HG03571 (cell line): ENCODE measurements at regions not wholly inside any gene's neighbourhood (a gene's known extent, or its start where the extent isn't known, plus 50 kb on each side); places are given as distances from the start of the nearest gene placed in this dataset.
"Not testable (repeated sequence)": the region's sequence is repeated elsewhere in the genome, so short reads cannot be mapped to it uniquely, and the experiment has no call there.

Experiments used
- ATAC-seq: cut with Tn5 transposase; IDR thresholded peaks from one replicate; pipeline ENCODE4 v1.9.1; 2021; ENCODE audit not compliant: unreplicated experiment

DNA sequence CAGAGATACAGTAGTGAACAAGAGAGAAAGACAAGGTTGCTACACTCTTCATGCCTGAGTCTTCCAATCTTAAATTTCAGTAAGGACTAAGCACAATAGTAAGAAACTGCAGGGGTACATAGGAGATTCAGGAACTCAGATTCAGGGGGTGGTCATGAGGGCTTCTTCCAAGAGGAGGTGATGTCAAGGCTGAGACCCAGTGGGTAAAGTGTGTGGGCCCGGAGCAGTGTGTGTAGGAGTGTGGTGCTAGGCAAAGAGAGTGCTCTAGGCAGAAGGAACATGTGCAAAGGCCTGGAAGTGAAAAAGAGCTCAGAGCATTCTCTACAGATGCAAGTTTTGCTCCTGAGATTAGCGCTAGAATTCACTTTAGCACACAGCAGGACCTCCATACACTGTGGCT lies 102.9 kb upstream of the SPATA12 start:
- no peak for ATAC-seq

GRCh38 chr3:56956906-56957305 lies 103.6 kb upstream of the SPATA12 start:
- no peak for ATAC-seq

DNA sequence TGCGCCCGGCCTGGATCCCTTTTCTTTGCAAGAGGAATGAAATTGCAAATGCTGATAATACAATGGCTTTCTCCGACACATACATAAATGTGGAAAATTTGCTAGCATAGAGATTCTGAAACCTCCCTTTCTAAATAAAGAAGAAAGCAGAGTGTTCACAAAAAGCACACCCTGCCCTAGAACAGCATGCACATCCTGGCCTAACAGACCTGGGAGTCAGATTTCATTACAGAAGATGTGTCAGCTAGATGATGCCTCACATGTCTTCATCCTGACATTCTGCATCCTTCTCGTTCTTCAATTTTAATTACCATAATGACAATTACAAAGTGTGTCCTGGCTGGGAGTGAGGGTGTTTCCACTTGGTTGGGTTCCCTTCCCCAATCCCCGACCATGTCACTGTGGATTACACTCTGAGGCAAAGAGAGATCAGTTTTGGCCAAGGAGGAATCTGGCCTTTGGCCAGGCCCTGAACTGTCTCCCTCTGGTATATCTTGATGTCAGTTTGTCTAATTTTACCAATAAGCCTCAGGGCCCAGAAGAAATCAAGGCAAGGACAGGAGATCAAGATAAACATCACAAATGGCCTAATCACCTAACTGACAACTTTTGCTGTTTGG lies 104.9 kb upstream of the SPATA12 start:
- no peak for ATAC-seq

DNA sequence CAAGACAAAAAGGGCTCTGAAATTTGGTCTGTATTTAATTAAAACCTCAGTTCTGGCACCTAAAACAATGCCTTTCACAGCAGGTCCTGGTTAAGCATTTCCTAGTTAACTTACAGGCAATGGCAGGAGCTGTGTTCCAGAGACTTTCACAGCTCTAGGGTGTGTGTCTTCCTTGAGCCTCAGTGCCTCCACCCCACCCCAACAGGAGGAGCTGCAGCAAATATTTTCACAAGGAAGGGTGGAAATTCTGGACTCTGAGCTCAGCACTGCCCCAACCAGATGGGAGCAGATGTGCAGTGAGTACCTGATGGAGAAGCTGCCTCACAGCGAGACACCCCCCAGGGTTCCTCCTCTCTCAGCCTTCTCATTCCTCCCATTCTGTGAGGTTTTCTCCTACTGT lies 106.3 kb upstream of the SPATA12 start:
- no peak for ATAC-seq

GRCh38 chr3:56952846-56953245 lies 107.6 kb upstream of the SPATA12 start:
- no peak for ATAC-seq

GRCh38 chr3:56952061-56952460 lies 108.4 kb upstream of the SPATA12 start:
- ATAC-seq: no peak

GRCh38 chr3:56951366-56951765 lies 109.1 kb upstream of the SPATA12 start:
- no peak for ATAC-seq

DNA sequence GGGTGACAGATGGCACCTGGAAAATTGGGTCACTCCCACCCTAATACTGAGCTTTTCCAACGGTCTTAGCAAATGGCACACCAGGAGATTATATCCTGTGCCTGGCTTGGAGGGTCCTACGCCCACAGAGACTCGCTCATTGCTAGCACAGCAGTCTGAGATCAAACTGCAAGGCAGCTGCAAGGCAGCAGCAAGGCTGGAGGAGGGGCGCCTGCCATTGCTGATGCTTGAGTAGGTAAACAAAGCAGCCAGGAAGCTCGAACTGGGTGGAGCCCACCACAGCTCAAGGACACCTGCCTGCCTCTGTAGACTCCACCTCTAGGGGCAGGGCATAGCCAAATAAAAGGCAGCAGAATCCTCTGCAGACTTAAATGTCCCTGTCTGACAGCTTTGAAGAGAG lies 115.1 kb upstream of the SPATA12 start:
- ATAC-seq: not testable (repeated sequence)

GRCh38 chr3:56942523-56942922 lies 117.9 kb upstream of the SPATA12 start:
- no peak for ATAC-seq

DNA sequence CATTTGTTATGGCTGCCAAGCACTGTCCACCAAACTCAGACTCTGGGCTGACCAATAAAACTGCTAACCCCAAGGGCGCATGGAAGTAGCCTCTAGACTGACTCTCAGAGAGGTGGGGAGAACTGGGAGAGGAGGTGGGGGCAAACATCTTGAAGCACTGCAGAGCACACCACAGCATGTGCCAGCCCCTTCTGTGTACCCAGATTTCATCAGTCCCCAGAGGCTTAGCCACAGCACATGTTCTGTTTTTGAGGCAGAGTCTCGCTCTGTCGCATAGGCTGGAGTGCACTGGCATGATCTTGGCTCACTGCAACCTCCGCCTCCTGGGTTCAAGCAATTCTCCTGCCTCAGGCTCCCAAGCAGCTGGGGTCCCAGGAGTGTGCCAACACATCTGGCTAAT lies 119.5 kb upstream of the SPATA12 start:
- no peak for ATAC-seq

- ATAC-seq: no peak
These were observed 120.1 kb upstream of the SPATA12 start for GRCh38 chr3:56940321-56940720.

GRCh38 chr3:56939834-56940233 lies 120.6 kb upstream of the SPATA12 start:
- no peak for ATAC-seq

- ATAC-seq: no peak
These were observed 121.9 kb upstream of the SPATA12 start for GRCh38 chr3:56938530-56938929.

GRCh38 chr3:56937580-56937979 lies 122.9 kb upstream of the SPATA12 start:
- ATAC-seq: no peak

DNA sequence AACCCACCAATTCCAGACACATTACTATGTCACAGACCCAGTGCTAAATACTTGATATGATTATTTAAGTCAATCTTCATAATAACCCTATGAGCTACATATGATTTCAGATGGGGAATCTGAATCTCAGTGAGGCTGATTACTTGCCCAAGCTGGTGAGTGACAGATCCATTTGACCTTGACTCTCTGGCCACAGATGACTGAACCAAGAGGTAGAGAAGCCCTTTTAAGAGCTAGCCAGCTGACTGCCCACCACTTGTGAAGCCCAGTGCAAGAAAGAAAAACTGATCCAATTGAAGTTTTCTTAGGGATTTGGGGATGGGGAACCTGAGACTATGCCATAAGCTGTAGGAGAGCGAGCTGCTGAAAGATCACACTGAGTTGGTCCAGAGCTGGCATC lies 124.7 kb upstream of the SPATA12 start:
- no peak for ATAC-seq

- ATAC-seq: not testable (repeated sequence)
These were observed 126.0 kb upstream of the SPATA12 start for GRCh38 chr3:56934481-56934880.

GRCh38 chr3:56933803-56934202 lies 126.7 kb upstream of the SPATA12 start:
- ATAC-seq: no peak

DNA sequence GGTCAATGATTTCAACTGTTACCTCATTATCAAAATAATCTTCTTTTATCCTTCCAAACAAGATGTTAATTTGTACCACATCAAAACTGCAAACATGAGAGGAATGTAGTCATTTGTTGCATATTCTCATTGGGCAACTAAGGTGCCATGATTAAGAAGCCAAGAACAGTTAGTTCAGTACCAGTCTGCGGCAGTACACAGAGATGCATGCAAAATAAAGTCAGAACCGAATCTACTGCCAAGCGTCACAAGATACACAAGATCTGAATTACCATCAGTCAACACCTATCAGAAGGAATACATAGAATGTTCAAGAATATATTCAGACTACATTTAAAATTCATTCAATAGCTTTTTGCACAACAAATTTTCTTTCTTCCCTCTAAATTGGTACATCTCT lies 127.6 kb upstream of the SPATA12 start:
- no peak for ATAC-seq

GRCh38 chr3:56931836-56932235 lies 128.6 kb upstream of the SPATA12 start:
- ATAC-seq: no peak

DNA sequence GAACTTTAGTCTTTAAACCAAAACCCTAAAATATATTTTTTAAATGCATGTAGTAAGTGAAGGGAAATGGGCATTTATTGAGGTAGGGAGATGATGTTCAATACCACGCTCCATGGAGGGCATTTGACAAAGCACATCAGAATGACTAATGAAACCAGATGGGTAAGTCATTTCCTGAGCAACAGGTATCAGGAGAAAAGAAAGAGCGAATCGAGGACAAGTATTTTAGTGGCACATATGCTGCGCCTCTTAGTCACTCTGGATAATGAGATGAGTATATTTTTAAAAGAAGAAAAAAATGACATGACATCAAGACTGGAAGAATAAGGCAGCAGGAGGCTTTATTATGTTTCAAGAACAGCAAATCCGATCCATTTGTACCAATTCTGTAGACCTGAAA lies 129.0 kb upstream of the ARHGEF3 start:
- ATAC-seq: no peak

GRCh38 chr3:56929809-56930615 lies 128.3 kb upstream of the ARHGEF3 start:
- ATAC-seq: no peak

DNA sequence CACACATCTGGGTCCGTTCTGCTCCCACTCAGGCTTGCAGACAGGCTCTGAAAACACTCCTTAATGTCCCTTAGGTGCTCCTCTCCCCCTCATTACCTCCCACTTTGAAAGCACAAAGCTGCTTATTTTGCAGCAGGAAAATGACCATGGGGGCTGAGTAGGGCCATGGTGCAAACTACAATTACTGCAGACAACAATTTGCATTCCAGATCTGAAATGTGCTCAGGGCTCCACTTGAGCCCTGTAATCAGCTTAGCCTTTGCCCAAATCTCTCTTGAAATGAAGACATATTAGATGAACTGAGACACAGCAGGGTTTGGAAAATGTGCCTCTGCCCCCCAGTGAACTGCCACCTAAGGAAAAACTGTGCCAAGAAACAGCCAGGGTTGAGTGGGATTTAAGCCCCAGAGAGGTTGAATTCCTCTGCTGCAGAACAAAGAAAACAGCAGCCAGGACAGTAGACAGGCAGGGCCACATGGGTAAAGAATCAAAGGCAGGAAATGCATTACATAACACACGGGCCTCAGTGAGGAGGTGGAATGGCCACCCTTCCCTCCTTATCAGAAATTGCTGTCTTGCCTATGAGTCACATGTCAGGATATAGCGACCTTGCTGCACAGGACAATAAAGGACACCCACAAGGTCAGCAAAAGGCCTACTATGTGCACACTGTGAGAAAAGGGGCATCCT lies 126.8 kb upstream of the ARHGEF3 start:
- ATAC-seq: no peak
